HG03196 (cell line): ENCODE measurements at regions not wholly inside any gene's neighbourhood (a gene's known extent, or its start where the extent isn't known, plus 50 kb on each side); places are given as distances from the start of the nearest gene placed in this dataset.

Experiments
- ATAC-seq: cut with Tn5 transposase; IDR thresholded peaks from one replicate; pipeline ENCODE4 v1.9.1; 2021; ENCODE audit not compliant: unreplicated experiment

DNA sequence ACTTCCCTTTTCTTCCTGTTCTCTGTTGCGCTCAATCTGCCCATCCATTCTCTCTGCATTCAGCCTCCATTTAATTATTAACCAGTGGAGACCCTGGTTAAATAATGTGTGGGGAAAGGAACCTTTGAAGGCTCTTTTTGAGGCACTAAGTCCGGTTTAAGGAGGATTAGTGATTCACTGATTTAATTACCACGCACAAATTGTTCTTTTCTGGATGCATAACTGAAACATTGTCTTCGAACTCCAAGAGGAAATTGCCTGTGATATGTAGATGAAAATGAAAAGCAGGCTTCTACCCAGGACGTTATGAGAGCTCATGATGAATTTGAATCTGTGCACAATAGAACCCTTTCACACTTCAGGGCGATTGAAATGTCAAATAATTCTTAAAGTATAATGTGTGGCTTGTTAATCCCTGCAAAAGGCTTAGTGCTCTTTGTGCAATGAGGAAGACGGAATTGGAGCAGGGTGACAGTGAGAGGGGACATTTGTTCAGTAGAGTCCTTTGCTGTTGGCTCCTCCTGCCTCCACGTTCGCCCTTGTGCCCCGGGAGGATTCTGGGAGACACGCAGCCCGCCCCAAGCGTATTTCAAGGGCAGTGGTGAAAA is 51.1 kb upstream of the ZNF236 start:
- no peak for ATAC-seq

DNA sequence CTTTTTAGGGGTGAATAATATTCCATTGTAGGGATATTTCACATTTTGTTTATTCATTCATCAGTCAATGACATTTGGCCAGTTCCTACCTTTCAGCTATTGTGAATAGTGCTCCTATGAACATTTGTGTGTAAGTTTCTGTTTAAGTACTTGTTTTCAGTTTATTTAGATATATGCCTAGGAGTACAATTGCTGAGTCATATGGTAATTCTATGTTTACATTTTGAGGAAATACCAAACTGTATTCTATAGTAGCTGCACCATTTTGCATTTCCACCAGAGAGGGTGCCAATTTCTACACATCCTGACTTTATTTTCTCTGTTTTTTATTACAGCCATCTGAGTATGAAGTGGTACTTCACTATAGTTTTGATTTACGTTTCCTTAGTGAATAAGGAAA is 54.4 kb upstream of the ZNF236 start:
- ATAC-seq, result no peak

DNA sequence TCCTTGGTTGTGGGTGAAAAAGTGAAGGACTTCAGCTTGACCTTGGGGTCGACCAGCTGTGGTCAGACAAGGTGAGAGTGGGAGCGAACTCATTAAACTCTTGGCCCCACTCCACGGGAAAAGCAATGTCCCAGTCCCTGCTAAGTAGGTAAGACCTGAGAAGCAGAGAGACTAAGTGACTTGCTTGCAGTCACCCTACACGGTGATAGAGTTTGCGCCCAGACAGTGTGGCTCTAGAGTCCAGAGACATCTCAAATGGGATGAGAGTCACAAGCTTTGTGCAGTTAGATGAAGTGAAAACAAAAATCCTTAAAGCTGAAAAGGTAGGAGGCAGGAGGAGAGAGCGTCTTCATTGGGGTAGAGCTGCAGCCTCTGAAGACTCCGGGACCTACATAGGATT is 55.9 kb upstream of the ZNF236 start:
- ATAC-seq, result no peak

DNA sequence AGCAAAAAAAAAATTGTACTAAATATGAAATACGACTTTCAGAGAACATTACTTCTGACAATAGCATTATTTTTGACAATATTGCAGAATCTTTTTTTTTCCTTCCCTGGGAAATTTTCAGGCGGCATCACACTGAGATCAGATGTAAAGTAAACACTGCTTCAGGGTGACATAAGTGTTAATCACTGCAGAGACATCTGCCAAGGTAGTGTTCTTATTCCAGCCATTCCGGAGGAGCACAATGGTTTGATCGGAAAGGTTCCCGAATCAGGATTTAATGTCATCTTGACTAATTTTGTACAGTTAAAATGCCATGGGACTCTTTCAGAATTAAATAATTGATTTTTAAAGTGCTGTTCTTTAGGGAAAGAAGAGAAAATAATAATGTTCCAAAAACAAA is 56.7 kb upstream of the ZNF236 start:
- no peak for ATAC-seq

DNA sequence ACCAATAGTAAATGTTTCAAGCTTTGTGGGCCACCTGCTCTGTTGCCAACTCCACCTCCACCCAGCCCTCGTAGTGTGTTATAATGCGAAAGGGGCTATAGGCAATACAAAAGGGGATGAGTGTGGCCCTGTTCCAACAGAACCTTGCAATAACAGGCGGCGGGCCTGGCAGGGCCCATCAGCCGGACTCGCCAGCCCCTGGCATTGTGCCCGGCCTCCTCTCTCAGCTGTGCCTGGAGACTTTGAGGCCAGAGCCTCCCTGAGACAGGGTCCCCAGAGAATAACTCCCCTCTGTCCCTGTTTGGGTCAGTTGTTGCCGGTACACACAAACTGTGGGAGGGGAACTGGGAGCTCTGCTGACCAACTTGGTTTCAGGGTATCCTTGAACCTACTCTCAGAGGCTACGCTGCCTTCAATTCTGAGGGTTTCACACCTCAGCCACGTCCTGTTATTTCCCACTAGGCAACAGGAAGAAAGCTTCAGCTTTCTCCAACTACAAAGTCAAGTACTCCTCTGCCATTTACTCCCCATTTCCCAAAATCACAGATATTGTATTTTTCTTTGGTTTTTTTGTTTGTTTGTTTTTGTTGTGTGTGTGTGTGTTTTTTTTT is 58.0 kb upstream of the ZNF236 start:
- no peak for ATAC-seq

DNA sequence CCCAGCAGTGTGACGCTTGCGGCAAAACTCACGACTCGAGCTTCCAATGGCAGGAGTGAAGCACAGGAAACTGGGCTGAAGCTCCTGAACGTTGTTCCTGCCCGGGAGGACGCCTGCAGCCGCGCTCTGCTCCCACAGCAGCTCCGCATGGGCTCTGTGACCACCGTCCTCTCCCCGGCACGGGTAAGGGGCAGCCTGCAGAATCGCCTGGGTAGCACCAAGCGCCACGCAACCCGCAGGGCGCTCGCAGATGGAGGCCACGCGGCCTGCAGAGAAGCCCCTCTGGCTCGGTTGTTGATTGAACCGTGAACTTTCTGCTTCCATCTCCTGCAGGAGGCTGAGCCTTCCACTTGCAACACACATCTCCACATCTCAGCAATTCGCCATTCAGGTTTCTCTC is 63.3 kb upstream of the ZNF236 start:
- no peak for ATAC-seq

DNA sequence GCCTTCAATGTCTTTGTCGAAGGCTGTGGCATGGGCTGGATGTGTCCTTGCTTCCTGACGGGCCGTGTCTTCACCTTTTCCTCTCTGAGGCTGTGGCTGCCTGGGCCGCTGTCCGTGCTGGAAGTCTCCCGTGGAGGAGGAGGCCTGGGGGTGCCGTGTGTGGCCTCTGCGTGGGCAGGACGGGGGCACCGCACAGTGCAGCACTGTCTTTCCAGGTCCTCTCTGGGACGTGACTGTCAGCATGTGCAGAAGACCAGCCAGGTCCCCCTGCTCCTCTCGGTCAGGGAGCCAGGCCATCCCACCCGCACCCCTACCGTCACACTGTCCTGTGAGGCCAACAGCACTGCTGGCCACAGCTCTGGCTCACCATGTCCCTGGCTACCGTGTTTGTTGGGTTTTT is 64.4 kb upstream of the ZNF236 start:
- no peak for ATAC-seq

DNA sequence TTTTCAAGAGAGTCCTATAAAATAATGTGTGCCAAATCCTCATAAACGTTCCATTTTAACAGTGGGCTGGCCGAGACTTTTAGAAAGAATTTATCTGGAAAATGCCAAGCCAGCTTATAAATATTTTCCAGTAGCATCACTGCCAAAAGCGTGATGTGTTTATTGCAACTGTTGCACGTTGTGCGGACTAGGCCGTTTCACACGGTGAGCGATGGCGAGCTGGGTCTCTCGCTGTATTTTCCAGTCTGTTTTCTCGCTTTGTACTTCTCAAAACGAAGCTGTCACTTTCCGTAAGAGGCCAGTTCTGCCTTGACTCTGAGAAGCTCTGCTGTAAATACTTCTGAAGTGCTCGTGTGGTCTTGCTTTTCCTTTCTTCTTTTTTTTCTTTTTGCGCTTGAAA is 65.0 kb upstream of the ZNF236 start:
- ATAC-seq, result no peak

DNA sequence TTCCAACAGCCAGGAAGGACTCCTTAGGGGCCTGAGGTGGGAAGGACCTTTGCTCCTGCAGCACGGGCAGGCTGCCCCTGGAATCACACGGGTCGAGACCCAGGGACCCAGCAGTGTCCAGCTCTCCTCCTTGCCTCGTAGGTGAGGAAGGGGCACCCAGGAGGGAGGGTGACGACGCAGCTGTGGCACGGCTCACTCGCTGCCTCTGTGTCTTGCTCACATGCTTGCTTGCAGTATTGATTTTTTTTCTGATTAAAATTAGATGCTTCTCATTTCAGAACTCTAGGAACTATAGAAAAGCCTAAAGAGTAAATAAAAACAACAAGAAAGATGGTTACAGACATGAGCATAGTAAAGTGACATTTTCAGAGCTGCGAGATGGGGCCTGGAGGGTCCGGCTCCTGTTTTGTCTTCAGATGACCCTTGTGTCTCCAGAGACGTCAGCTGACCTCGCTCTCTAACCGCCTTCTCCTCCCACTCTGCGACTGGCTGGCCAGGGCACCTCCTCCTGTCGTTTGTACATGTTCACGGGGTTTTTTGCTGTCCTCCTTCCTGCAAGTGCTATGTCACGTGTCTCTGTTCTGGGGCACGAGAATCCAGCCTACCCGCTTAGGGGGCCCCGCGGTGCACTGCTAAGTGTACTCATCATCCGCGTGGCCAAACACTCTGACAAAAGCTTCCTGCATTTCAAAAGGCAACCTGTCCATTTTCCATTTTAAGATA is 65.7 kb upstream of the ZNF236 start:
- ATAC-seq, result no peak

DNA sequence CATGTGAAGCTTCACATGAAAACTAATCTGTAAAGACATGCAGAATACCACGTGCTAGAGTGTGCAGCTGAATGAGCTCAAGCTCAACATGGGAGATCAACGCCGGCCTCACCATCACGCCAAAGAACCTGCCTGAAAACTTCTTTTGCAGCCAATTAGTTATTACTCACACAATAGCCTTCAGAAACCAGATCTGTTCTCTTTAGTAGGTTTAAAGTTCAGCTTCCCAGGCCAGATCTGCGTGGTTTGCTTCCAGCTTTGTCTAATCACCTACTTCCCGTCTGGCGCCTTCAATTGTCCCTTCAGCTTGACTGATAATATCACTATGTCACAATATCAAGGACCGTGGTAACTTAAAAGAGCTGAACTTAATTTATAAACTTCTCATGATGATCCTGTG is 68.0 kb upstream of the ZNF236 start:
- ATAC-seq, result no peak

DNA sequence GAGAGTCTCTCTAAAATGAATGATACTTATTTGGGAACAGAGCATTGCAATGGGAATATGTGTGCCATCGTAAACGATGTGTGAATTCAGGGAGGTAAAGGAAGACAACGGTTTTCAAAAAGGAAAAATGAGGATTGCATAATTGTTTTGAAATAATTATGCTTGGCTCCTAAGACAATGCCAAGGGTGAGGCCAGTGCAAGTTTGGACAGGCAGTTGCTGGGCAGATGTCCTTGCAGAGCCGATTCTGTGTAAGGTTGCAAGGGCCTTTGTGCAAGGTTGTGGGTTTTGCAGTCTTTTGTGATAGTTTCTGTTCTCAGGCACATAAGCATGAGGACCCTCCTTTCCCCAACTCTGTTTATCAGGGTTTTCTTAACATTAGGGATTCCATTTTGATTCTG is 70.0 kb upstream of the ZNF236 start:
- no peak for ATAC-seq

DNA sequence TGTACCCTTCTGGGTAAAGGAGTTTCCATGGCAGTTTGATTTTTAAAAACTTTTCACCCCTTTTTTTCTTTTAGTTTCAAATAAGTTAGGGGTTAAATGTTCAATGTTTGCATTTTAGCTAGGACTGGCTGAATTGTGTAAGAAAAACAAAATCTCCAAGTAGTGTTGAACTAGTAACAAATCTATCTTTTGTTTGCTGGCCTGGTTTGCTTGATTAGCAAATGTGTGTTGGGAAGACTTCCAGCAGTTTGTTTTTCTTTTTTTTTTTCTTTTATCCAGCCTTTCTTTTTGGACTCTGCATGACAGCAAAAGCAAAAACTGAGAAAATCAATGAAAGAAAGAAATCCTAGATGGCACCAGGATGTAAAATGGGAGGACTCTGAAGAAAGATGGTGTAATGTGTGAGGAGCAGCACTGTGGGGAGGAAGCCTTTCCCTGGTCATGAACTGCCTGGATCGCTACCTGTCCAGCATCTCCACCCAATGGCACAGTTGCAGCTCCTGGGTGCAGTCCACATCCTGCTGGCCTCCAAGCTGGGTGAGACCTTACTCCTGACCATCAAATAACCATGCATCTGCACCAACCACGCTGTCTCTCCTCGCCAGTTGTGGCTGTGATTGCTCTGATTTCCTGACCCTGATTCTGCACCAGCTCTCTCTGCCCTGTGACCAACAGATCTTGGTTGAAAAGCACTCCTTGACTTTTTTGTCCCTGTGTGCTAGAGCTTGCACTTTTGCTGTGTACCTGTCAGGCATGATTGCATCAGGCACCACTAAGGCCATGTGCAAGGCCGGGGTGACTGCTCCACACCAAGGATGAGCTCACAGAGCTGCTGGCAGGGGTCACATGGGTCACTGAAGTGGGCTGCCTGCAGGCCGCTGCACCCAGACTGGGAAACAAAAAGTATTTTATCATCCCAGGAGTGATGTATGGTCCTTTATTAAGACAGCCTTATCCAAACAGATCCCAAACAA is 71.2 kb upstream of the ZNF236 start:
- no peak for ATAC-seq

DNA sequence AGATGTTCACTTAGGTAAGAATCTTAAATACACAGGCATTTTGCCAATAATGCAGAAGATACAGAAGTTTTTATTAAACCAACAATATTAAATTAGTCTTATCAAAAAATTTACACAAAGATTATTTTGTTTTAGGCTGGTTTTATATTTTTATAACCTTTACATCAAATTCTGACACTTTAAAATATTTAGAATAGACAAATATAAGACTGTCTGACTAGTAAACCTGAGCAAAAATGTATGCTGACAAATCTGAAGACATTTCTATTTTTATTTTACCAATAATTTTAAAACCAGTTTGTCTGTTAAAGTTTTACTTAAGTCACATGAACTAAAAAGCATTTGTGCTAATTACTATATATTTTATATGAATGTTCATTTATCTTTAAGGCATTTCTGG is 72.1 kb upstream of the ZNF236 start:
- no peak for ATAC-seq

DNA sequence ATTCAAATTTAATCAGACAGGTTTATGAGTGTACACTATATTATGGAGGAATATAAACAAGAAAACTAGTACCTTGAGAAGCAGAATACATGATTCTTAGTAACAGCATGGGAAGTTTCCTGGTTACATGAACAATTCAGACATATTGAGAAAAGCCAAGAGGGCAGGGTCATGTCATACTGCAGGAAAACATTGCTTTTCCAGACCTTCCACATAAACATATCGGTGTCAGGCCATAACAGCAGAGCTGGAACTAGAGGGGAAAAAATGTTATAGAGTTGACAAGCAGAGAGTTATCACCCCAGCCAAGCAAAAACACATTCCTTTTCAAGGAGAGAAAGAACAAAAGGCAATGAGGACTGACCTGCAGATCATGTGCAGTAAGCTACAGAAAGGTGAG is 74.7 kb upstream of the ZNF236 start:
- ATAC-seq, result no peak

DNA sequence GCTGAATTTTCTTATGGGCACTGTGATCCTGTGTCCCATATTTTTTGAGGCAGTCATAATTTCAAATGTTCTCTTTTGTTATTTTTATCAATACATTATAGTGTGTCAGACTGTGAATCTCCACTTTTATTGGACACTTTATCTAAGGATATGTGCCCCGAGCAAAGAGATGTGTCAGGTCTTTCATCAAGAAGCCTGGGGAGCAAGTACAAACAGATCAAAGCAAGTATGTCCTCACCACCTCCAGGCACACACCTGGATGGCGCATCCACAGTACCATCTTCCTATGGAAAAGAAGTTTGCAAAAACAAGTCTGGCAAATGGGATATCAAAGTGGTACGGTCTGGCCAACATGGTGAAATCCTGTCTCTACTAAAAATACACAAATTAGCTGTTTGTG is 81.0 kb upstream of the ZNF236 start:
- no peak for ATAC-seq

DNA sequence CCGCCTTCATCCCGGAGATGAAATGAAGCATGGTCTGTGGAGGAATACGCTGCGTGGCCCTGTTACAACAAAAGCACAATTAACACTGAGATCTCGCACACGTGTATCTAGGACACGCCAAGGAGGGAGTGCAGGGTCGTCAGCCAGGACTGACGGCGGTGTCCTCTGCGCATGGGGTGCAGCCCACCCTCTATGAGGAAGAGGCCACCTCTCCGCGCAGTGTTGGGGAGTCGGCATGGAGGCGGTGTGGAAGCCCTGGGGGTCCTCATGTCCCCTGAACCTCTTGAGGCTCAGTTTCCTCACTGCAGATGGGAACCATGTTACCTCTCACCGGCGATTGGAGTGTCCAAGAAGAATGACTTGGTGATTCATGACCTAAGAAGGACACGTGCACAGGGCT is 86.0 kb upstream of the ZNF236 start:
- ATAC-seq, result no peak

DNA sequence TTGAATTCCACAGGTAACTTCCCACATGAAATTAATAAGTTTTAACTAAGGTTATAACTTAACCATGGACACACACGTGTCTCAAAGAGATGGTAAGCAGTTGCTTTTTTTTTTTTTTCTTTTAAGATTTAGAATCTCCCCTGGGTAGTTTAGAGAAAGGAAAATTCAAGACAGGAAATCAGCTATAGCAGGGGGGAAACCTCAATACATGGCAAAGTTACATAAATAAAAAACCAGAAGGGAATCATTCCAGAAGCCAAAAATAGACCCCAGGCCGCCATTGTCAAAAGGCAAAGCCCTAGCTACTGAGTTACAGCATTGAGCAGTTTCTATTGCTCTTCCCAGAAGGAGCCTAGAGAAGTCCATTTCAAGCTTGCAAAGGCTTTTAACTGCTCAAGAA is 91.5 kb upstream of the ZNF236 start:
- no peak for ATAC-seq

DNA sequence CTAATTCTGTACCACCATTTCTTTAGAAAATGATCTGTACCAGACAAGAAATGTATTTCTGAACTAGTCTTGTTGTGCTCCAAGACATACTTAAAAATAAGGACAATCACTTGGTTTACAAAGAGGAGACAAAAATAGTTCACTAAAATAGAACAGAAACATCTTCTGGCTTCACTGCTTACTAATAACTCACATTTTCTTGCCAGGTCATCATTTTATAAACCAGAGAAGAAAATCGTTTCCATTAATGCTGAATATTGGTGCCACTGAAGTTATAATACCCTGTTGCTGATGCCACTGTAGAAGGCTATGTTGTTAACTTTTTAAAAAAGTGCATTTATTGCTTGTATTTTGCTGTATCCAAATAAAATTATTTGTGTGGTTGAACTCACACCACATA is 94.8 kb upstream of the ZNF236 start:
- no peak for ATAC-seq

DNA sequence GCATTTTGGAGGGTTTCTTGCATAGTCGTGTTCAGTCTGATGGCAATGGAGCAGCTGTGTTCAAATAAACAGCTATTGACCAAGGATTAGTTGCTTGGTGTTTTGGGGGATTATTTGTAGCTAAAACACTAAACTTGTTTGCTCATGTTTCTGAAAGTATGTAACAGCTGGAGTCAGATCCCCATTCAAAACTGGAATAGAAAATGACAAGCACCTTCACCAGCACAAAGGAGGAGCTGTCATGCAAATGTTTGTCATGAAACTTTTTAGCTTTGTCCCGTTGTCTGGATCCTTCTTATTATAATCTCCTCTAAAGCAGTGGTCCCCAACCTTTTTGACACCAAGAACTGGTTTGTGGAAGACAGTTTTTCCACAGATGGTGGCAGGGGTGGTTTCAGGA is 96.9 kb upstream of the ZNF236 start:
- no peak for ATAC-seq

DNA sequence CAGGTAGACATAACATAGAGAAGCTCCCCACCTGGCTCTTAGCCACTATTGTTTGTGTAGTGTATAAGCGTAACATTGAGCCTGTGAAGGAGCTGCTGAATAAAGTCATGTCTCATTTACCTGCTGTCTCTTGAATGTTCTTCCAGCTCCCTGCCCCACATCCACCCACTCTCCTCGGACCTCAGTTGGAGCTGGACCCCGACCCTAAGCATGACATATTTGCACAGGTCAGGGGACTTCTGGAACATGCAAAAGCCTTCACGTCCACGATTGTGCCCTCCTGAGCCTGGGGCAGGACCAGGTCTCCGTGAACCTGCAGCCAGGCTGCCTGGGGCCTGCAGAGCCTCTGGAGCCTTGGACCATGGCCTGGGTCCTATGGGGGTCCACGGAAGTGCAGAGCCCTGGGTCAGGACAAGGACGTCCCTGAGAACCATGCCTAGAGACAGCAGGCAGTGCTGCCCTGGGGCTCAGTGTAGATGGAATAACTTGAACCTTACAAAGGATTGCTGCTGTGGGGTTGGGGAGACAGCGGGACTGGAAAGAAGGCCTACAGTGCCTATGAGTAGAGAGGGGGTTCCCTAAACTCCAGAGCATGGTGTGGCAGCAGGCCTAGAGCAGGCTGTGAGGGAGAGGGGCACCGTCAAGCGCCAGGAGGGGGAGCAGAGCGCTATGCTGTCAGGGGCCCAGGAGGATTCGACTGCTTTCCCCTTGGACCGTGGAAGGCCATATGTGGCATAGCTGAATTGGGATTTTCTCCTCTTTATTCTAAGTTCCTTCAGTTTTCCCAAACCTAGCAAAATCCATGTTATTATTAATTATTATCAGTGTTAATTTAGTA is 99.9 kb upstream of the ZNF236 start:
- no peak for ATAC-seq
